ENCODE measurements at regions not wholly inside any gene's neighbourhood (a gene's known extent, or its start where the extent isn't known, plus 50 kb on each side); places are given as distances from the start of the nearest gene placed in this dataset.
"Not testable (repeated sequence)": the region's sequence is repeated elsewhere in the genome, so short reads cannot be mapped to it uniquely, and the experiment has no call there.

GRCh38 chr16:60646631-60647030, 1389.6 kb downstream of the CDH8 start:
- DNase-seq = no peak

DNA sequence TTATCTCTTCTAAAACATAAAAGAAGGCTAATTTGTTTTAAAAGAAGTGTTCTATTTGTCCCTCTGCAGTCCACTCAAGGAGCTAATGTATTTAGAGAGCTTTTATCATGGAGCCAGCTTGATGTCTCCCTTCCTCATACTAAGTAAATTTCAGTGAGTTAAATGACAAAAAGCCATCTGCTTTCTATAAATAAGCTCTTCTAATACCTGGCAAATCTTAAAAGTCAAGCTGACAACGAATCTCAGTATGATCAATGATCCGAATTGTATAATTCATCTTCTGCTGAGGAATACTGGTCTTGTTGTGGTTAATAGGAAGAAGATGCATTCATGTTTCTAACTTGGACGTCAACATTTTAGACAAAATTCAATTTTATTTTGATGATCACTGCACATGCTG, 1390.7 kb downstream of the CDH8 start:
- DNase-seq = no peak

DNA sequence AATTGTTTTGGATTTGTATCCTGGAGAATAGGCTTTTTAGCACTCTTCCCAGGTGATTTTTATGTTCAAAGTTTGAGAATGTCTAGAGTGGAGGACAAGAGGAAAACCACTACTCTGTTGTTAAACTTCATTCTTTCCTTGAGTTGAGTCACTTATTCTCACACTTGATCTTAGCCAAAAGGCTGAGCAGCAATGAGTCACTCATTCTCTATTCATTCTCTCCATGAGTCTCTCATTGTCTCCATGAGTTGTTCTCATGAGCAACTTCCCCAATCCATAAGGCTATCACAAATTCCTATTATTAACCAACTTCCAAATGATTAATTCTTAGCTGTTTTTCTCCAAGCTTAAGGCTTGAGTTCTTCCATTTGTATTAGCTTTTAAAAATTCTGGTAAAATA, 1393.3 kb downstream of the CDH8 start:
- DNase-seq = no peak

GRCh38 chr16:60641067-60641665, 1395.1 kb downstream of the CDH8 start:
- DNase-seq = no peak

DNA sequence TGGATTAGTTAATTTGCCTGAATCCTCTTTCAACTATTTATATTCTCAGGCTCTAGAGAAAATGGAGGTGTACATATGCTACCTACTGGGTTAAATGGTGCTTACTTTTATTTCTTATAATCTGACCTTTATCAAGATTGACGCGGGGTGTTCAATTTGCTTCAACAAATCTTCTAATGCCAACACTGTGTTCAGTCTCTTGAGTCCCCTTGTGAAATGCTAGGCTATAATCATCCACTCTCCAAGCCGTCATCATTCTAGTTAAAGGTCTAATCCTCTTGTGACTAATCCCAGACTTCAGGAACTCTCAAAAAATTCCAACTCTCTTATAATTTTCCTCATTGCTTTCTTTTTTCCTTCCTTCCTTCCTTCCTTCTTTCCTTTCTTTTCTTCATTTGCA, 1396.2 kb downstream of the CDH8 start:
- no peak for DNase-seq

DNA sequence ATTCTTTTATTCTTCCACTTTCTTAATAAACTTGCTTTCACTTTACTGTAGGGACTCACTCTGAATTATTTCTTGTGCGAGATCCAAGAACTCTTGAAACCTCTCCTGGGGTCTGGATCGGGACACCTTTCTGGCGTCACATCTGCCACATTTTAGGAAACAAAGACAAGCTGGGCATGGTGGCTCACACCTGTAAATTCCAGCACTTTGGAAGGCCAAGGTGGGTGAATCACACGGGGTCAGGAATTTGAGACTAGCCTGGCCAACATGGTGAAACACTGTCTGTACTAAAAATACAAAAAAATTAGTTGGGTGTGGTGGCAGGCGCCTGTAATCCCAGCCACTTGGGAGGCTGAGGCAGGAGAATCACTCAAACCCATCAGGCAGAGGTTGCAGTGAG, 1399.6 kb downstream of the CDH8 start:
- not testable (repeated sequence) for DNase-seq

DNA sequence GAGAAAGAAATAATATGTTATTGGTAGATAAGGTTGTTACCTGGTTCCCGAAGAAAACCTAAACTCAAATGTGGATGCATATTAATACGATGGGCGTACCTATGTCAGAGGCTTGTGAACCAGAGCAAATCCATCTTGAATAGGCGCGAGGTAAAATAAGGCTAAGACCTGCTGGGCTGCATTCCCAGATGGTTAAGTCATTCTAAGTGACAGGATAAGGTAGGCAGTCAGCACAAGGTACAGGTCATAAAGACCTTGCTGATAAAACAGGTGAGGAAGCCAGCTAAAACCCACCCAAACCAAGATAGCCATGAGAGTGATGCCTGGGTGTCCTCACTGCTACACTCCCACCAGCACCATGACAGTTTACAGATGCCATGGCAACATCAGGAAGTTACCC, 1400.1 kb downstream of the CDH8 start:
- DNase-seq = no peak

GRCh38 chr16:60635548-60635947, 1400.7 kb downstream of the CDH8 start:
- no peak for DNase-seq

- no peak for DNase-seq
Observed at GRCh38 chr16:60611844-60612243, 1424.4 kb downstream of the CDH8 start.

DNA sequence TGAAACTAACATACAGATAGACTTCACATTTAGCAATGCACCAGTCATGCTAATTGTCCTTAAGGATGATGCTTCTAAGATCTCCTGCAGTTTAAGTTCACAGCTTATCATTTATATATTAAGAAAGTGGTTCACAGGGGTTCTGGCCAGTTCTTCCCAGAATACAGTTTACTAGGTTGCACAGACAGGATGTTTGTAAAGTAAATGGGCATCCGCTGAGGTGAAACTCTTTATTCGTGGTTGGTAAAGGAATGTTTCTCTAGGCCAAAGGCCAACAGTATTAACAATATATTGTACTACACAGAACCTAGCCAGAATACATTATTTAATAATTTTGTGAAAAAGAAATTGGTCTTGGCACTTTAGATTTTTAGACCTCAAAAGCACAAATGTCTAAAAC, 1427.3 kb downstream of the CDH8 start:
- DNase-seq = no peak

DNA sequence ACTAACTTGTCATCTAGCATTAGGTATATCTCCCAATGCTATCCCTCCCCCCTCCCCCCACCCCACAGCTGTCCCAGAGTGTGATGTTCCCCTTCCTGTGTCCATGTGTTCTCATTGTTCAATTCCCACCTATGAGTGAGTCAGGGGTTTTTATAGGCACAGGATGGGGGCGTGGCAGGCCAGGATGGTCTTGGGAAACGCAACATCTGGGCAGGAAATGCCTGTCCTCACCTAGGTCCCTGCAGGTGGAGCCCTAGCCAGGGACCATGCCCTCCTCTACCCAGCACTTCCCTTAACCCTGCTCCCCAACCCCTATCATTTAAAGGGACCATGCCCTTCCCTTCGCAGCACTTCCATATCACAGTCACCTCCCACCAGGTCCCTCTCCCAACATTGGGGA, 1430.6 kb downstream of the CDH8 start:
- not testable (repeated sequence) for DNase-seq

DNA sequence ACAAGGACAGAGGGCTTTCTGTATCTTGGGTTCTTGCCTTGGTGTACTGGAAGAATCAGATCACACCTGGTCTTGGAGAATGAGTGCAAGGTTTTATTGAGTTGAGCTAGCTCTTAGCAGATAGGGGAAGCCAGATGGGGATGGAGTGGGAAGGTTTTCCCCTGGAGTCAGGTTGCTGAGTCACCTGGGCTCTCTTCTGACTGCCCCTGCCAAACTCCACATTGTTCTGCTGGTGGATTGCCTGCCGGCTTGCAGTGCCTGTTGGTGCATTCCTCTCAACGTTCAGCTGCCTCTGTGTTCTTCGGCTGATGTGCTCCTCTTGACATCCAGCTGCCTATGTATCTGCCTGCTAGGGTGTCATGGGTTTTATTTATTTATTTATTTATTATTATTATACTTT, 1431.1 kb downstream of the CDH8 start:
- no peak for DNase-seq

DNA sequence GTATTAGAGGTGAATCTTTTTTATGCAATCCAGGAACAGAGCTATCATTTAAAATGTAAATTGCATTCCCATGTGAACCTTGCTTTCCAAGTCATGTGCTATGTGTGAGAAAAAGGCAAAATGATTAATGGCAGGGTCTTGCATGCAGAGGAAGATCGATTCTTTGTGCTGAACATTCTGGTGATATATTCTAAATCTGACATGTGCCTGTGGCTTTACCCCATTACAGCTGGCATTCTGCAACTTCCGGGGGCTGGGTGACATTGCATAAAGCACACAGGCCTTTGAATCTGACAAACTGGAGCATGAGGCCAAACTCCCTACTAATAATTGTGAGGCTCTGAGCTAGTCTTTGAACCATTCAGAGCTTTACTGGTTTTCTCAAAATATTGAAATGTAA, 1449.7 kb downstream of the CDH8 start:
- no peak for DNase-seq

DNA sequence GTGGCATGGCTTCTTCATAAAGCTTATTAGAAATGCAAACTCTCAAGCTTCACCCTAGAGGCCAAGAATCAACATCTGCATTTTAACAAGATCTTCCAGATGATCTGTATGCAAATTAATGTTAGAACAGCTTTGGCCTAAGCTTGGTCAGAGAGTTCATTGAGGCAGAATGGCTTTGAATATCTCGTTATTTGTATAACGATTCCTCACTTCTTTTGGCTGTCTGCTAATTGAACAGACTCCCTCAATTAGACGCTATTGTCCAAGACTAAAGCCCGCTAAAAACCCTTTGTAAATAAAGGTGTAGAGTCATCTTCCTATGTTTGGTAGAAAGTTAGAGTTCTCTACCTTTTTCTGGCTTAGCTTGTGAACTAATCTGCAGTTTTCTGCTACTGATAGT, 1453.7 kb downstream of the CDH8 start:
- no peak for DNase-seq

GRCh38 chr16:60566901-60567300, 1469.3 kb downstream of the CDH8 start:
- no peak for DNase-seq

DNA sequence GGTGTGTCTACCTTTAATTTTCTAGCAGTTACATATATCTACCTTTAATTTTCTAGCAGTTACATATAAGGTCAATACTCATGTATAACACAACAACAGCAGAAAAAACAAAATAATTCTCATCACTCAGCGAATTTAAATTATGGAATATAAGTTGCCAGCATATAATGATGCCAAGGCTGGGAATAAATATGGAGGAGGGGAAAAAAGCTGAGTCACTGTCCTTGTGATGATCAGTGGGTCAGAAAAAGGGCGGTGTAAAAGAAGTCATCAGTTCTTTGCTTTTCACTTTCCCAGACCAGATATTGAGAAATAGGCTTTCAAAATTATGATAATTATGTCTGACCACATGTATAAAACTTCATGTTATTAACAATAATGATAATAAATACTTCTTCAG, 1471.7 kb downstream of the CDH8 start:
- DNase-seq = no peak

DNA sequence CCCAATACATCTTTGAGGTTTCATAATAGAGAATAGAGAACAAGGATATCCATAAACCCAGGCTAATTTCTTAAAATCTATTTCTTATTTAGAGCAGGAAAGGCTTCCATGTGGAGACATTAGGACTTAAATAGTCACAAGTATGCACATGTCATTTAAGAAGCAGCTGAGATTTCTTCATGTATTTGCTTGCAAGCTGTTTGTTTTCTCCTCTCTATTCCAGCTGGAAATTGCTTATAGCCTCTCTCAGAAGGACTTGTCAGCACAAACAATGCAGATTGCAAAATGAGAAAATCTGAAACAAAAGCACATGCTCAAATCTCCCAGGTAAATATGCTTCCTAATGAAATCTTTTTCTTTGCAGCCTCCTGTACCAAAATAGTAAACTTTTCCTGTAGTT, 1473.1 kb downstream of the CDH8 start:
- DNase-seq = no peak

DNA sequence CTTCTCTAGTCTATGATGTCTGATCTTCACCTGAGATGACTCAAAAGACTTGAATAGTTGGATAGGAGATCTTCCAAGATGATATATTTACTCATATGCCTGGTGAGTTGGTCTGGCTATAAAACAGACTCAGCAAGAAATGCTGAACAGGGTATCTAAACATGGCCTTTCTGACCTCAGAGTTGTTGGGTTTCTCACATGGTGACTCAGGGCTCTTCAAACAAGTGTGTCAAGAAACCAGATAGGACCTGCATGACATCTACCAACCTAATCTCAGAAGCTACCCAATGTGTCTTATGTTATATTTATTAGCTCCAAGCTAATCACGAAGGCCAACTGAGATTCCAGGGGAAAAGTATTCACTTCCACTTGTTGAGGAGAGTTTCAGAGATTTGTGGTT, 1477.3 kb downstream of the CDH8 start:
- DNase-seq = no peak

DNA sequence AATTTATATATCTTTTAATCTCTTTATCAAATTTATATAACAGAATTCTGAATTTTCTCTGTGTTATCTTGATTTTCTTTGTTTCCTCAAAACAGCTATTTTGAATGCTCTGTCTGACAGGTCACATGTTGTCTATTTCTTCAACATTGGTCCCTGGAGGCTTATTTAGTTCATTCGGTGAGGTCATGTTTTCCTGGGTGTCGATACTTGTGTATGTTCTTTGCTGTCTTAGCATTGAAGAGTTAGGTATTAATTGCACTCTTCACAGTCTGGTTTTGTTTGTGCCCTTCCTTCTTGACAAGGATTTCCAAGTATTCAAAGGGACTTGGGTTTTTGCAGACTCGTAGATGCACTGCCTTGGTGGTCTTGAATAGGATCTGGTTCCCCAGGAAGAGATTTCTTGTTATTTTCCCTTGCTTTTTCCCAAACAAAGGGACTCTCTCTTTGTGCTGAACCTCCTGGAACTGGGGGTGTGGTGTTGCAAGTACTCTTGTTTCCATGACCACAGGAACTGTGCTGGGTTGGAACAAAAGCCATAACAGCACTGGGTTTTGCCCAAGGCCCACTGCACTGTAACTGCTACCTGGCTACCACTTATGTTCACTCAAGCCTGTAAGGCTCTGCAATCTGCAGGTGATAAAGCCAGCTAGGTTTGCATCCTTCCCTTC, 1483.0 kb downstream of the CDH8 start:
- DNase-seq = peak; percentile 55

GRCh38 chr16:60541535-60541934, 1494.7 kb downstream of the CDH8 start:
- DNase-seq = no peak

DNA sequence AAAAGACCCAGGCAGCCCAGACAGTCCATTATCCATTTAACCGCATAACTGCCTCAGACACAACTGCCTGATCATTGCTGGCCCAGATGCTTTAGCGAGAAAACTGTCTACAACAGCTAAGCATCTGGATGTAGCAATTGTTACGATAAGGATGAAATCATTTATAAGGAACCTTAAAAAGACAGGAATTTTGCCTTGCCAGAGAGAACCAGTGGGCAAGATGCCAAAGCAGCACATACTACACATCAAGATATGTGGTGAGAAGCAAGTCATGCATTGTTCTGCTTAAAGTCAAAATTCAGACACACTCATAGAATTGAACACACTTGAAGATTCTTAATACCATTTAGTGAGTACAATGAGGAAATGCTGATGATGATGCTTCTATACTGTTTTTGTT, 1525.3 kb downstream of the CDH8 start:
- no peak for DNase-seq

- no peak for DNase-seq
Observed at GRCh38 chr16:60510208-60510607, 1526.0 kb downstream of the CDH8 start.

DNA sequence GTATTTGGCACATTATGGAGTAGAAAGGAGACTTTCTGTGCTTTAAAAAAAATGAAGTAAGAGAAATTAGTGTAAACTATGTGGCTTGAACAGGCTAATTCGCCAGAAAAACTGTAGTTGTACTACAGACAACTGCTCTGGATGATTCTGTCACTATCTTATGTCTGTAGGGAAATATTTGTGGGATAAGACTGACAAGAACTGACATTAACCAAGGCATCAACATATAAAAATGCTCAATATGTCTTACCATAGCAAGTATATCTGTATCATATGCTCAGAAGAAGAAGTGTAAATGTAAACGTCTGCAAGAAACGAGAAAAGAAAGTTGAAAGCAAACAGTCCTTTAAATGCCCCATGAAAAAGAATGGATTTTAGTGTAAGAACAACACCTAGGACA, 1545.0 kb downstream of the CDH8 start:
- DNase-seq = no peak

DNA sequence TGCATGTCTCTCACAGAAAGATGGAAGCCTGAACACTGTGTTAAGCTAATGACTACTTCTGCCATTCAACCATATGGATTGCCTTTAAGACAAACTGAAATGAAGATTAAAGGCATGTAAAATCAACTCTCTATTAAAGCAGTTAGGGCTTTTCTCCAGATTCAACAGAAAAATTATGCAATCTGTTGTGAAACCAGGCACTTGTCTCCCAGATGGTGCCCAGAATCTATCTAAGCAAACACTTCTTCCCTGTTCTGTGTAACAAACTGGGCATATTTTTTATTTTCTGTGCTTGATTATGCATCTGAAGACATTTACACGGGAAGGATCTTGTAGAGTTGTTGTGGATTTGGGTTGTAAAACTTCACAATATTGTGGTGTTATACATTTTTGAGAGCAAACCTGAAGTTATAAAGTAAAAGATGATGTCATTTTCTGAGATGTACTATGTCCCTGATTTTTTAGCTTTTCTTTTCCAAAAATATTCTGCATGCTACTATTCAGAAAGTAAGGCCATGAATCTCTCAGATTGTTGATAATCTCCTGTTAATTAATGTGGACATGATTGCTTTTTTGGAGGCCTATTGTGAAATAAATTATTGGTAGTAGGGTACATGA, 1550.3 kb downstream of the CDH8 start:
- no peak for DNase-seq

DNA sequence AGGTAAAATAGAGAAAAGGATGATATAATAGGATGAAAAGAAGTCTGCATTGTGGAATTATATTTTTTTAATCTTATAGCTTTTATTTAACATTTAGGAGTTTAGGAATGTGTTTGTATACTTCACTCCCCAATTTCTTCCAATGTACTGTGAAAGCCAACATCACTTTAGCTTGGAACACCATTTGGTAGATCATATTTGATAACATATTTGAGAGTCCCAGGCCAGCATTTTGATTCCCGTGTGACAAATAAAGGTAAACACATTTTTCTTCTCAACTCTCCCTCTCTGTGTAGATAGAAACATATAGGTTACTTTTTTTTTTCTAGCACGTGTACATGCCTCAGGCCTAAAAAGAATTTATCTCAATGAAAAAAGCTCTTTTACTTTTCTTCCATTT, 1551.3 kb downstream of the CDH8 start:
- DNase-seq = no peak
